ENCODE measurements at regions not wholly inside any gene's neighbourhood (a gene's known extent, or its start where the extent isn't known, plus 50 kb on each side); places are given as distances from the start of the nearest gene placed in this dataset.

GRCh38 chr5:171599957-171600612 lies 180.6 kb downstream of the FGF18 start:
- Mint-ChIP-seq H3K4me3 (no peak overlapping the region), H3K36me3 (no peaks in the 10 kb centered on the region), H3K27me3 (ENCODE audit: low read depth in 2 of 2) (peaks cover 7 to 20% of the 10 kb centered on the region in 2 donors), H3K27ac (no peak overlapping the region), H3K4me1 (peaks cover 0 to 5% of the 10 kb centered on the region in 2 donors), H3K9me3 (no peaks in the 10 kb centered on the region)
- Histone ChIP-seq H3K27ac (ENCODE audit: low read length) (no peak overlapping the region), H3K27me3 (ENCODE audit: control insufficient read depth, insufficient read depth, low read length) (no peaks in the 10 kb centered on the region), H3K36me3 (ENCODE audit: control insufficient read depth, insufficient read depth, low read length) (no peaks in the 10 kb centered on the region), H3K4me3 (ENCODE audit: low read length) (no peak overlapping the region), H3K9me3 (ENCODE audit: control insufficient read depth, insufficient read depth, low read length) (no peaks in the 10 kb centered on the region), H3K4me1 (ENCODE audit: control insufficient read depth, insufficient read depth, low read length) (peaks cover 2% of the 10 kb centered on the region)
- TF ChIP-seq CTCF (IDR thresholded peaks at IDR 0.05), result no peak
- intact Hi-C loops (cut with micrococcal nuclease), result no loop called here
- 85% methylated on average over 7 of the region's 7 CpGs for WGBS (ENCODE audit: insufficient coverage)
- no peak for ATAC-seq
- no peak for DNase-seq

- no peak for DNase-seq
- H3K27ac ChIP-seq (ENCODE audit: low read length), result no peak overlapping the region
- H3K36me3 Mint-ChIP-seq, result no peaks in the 10 kb centered on the region
Measured at GRCh38 chr5:171600741-171601265, 181.4 kb downstream of the FGF18 start.

GRCh38 chr5:171601266-171601881 lies 181.9 kb downstream of the FGF18 start:
- Mint-ChIP-seq H3K27me3 (ENCODE audit: low read depth in 2 of 2) (peaks cover 15 to 24% of the 10 kb centered on the region in 2 donors), H3K9me3 (no peaks in the 10 kb centered on the region), H3K27ac (no peak overlapping the region), H3K36me3 (no peaks in the 10 kb centered on the region), H3K4me3 (no peak overlapping the region), H3K4me1 (peaks cover 0 to 5% of the 10 kb centered on the region in 2 donors)
- 24% methylated on average over 7 of the region's 9 CpGs for WGBS (ENCODE audit: insufficient coverage)
- H3K27ac ChIP-seq (ENCODE audit: low read length), result no peak overlapping the region
- H3K4me3 ChIP-seq (ENCODE audit: low read length), result no peak overlapping the region
- intact Hi-C loops (cut with micrococcal nuclease), result no loop called here
- DNase-seq (peak in 1 of 2 donors; percentile 9), ATAC-seq (peak in 2 of 3 donors; percentile 22 to 52)
- no peaks in the 10 kb centered on the region for H3K9me3 ChIP-seq (ENCODE audit: control insufficient read depth, insufficient read depth, low read length)
- peaks cover 2% of the 10 kb centered on the region for H3K4me1 ChIP-seq (ENCODE audit: control insufficient read depth, insufficient read depth, low read length)
- no peaks in the 10 kb centered on the region for H3K27me3 ChIP-seq (ENCODE audit: control insufficient read depth, insufficient read depth, low read length)
- no peaks in the 10 kb centered on the region for H3K36me3 ChIP-seq (ENCODE audit: control insufficient read depth, insufficient read depth, low read length)
- TF ChIP-seq CTCF (IDR thresholded peaks at IDR 0.05), result no peak

More at GRCh38 chr5:171600741-171601265, 181.4 kb downstream of the FGF18 start:
- no peak for ATAC-seq
- H3K36me3 ChIP-seq (ENCODE audit: control insufficient read depth, insufficient read depth, low read length), result no peaks in the 10 kb centered on the region
- Mint-ChIP-seq H3K4me3 (no peak overlapping the region), H3K9me3 (no peaks in the 10 kb centered on the region), H3K4me1 (peaks cover 0 to 5% of the 10 kb centered on the region in 2 donors), H3K27ac (no peak overlapping the region), H3K27me3 (ENCODE audit: low read depth in 2 of 2) (peaks cover 9 to 20% of the 10 kb centered on the region in 2 donors)
- TF ChIP-seq CTCF (IDR thresholded peaks at IDR 0.05), result no peak
- H3K9me3 ChIP-seq (ENCODE audit: control insufficient read depth, insufficient read depth, low read length), result no peaks in the 10 kb centered on the region
- H3K4me3 ChIP-seq (ENCODE audit: low read length), result no peak overlapping the region
- 0% methylated on average over 2 of the region's 8 CpGs for WGBS (ENCODE audit: insufficient coverage)
- intact Hi-C loops (cut with micrococcal nuclease), result no loop called here
- H3K27me3 ChIP-seq (ENCODE audit: control insufficient read depth, insufficient read depth, low read length), result no peaks in the 10 kb centered on the region
- peaks cover 2% of the 10 kb centered on the region for H3K4me1 ChIP-seq (ENCODE audit: control insufficient read depth, insufficient read depth, low read length)
